A549 (cell line): ENCODE measurements at regions not wholly inside any gene's neighbourhood (a gene's known extent, or its start where the extent isn't known, plus 50 kb on each side); places are given as distances from the start of the nearest gene placed in this dataset.
A peak's percentile ranks its signal among the peaks of the same experiment; 100 is the strongest.

Experiments
- ATAC-seq, 2 experiments: fragments of 200-7000 bp in 1 of 2; fragments of >200 bp in 1 of 2; cut with Nextera tagmentation in 1 of 2; cut with Tn5 transposase in 1 of 2; 3 replicates each; pipeline versions ENCODE4 v1.8.0 to v1.9.1; 2018 to 2020; ENCODE audit warnings: mild to moderate bottlenecking in 1 of 2, moderate library complexity in 1 of 2
- CTCF ChIA-PET: fragments of 300-600 bp; sonication (Branson Sonifier 250); formaldehyde crosslinking; extraction: SDS; loops from one replicate; lab custom pipeline; 2021; ENCODE audit warnings: antibody characterized with exemption, inconsistent platforms; lab: Yijun Ruan, JAX
- POLR2A ChIA-PET: fragments of 350-600 bp; formaldehyde crosslinking; extraction: SDS; loops from one replicate; lab custom pipeline; 2021; ENCODE audit warnings: antibody characterized with exemption, inconsistent platforms; lab: Yijun Ruan, JAX
- DNase-seq, 2 experiments: peaks; one replicate each; pipeline versions ENCODE4 v3.0.0 to v3.0.0-alpha.2; 2011 to 2016; ENCODE audit warnings: low read depth in 1 of 2, low spot score in 1 of 2
- FAIRE-seq: peaks from 2 replicates; lab custom pipeline; 2011; peaks lifted over from hg19 to GRCh38; lab: Jason Lieb, UNC
- H3K27ac ChIP-seq, 2 experiments: fragments of >200 bp; sonication (Bioruptor Twin); formaldehyde crosslinking; 3 replicates each; pipeline ENCODE4 v1.5.1; 2016 to 2017
- H3K4me1 ChIP-seq: fragments of >200 bp; sonication (Bioruptor Twin); formaldehyde crosslinking; 3 replicates; pipeline ENCODE4 v1.6.1; 2016
- H3K4me2 ChIP-seq: fragments of >200 bp; sonication (Bioruptor Twin); formaldehyde crosslinking; 3 replicates; pipeline ENCODE4 v1.6.1; 2016
- H3K4me3 ChIP-seq: fragments of >200 bp; sonication (Bioruptor Twin); formaldehyde crosslinking; 3 replicates; pipeline ENCODE4 v1.5.1; 2016
- H3K9me3 ChIP-seq: fragments of >200 bp; sonication (Bioruptor Twin); formaldehyde crosslinking; 3 replicates; pipeline ENCODE4 v1.6.1; 2016
- CBX8 ChIP-seq: fragments of 200-600 bp; sonication (generic); IDR thresholded peaks from 2 replicates; pipeline ENCODE4 v1.6.1; 2016
- CEBPB ChIP-seq, 2 experiments: fragments of >200 bp in 1 of 2; sonication (Bioruptor Twin) in 1 of 2; formaldehyde crosslinking in 1 of 2; IDR thresholded peaks; 2 replicates each; pipeline ENCODE4 v1.6.1; 2012 to 2016
- E2F6 ChIP-seq: IDR thresholded peaks from 2 replicates; pipeline ENCODE4 v1.6.1; 2012; ENCODE audit warnings: low read depth, borderline replicate concordance
- EHF ChIP-seq: fragments of 250-450 bp; sonication (Bioruptor Pico); IDR thresholded peaks from 2 replicates; pipeline ENCODE4 v1.5.0; 2020; ENCODE audit warnings: mild to moderate bottlenecking
- EHMT2 ChIP-seq: fragments of 200-600 bp; sonication (generic); IDR thresholded peaks from 2 replicates; pipeline ENCODE4 v1.6.1; 2016; ENCODE audit warnings: antibody characterized with exemption, low read depth, mild to moderate bottlenecking, moderate library complexity
- EP300 ChIP-seq, 2 experiments: fragments of >200 bp; sonication (Bioruptor Twin); formaldehyde crosslinking; IDR thresholded peaks; 2 replicates in 1 of 2; 3 replicates in 1 of 2; pipeline ENCODE4 v1.6.1; 2016 to 2017
- ESRRA ChIP-seq: fragments of 150-350 bp; IDR thresholded peaks from 2 replicates; pipeline ENCODE4 v1.6.1; 2014; ENCODE audit warnings: mild to moderate bottlenecking, low read length, borderline replicate concordance
- FOXS1 ChIP-seq: fragments of 250-450 bp; sonication (Bioruptor Pico); IDR thresholded peaks from 2 replicates; pipeline ENCODE4 v1.5.0; 2020; ENCODE audit warnings: mild to moderate bottlenecking, moderate library complexity
- HDAC2 ChIP-seq: fragments of 200-600 bp; sonication (generic); IDR thresholded peaks from 2 replicates; pipeline ENCODE4 v1.6.1; 2016
- HES2 ChIP-seq: fragments of >200 bp; sonication (Bioruptor Twin); formaldehyde crosslinking; IDR thresholded peaks from 2 replicates; pipeline ENCODE4 v1.6.1; 2016
- HMGXB4 ChIP-seq: fragments of 250-450 bp; sonication (Bioruptor Pico); IDR thresholded peaks from 2 replicates; pipeline ENCODE4 v1.5.0; 2021; ENCODE audit warnings: mild to moderate bottlenecking, moderate library complexity, borderline replicate concordance
- HOXA7 ChIP-seq: fragments of 250-450 bp; sonication (Bioruptor Pico); IDR thresholded peaks from 2 replicates; pipeline ENCODE4 v1.5.0; 2020; ENCODE audit warnings: mild to moderate bottlenecking, moderate library complexity
- HOXB13 ChIP-seq: fragments of 250-450 bp; sonication (Bioruptor Pico); IDR thresholded peaks from 2 replicates; pipeline ENCODE4 v1.5.0; 2020; ENCODE audit warnings: low read depth, mild to moderate bottlenecking, moderate library complexity
- JUN ChIP-seq, 2 experiments: fragments of >200 bp; sonication (Bioruptor Twin); formaldehyde crosslinking; IDR thresholded peaks; 2 replicates in 1 of 2; 3 replicates in 1 of 2; pipeline ENCODE4 v1.6.1; 2016 to 2017
- KDM5A ChIP-seq: fragments of 200-600 bp; sonication (generic); IDR thresholded peaks from 2 replicates; pipeline ENCODE4 v1.6.1; 2016; ENCODE audit warnings: antibody characterized with exemption, mild to moderate bottlenecking
- MAZ ChIP-seq: fragments of 150-350 bp; IDR thresholded peaks from 2 replicates; pipeline ENCODE4 v1.6.1; 2014; ENCODE audit warnings: antibody characterized with exemption, low read depth, low read length, borderline replicate concordance
- MYC ChIP-seq: IDR thresholded peaks from 2 replicates; pipeline ENCODE4 v1.6.1; 2012; ENCODE audit warnings: mild to moderate bottlenecking, inconsistent platforms, low read length, improper control_type of control experiment, borderline replicate concordance
- NFE2L2 ChIP-seq: fragments of 150-350 bp; conservative IDR thresholded peaks from 2 replicates; pipeline ENCODE4 v1.6.1; 2014; ENCODE audit warnings: low read length
- PBX3 ChIP-seq: IDR thresholded peaks from 2 replicates; pipeline ENCODE4 v1.6.1; 2012
- POLR2AphosphoS2 ChIP-seq: conservative IDR thresholded peaks from 2 replicates; pipeline ENCODE4 v1.6.1; 2012; ENCODE audit warnings: low read length, improper control_type of control experiment, inconsistent platforms
- RAD21 ChIP-seq, 2 experiments: fragments of >200 bp in 1 of 2; sonication (Bioruptor Twin) in 1 of 2; formaldehyde crosslinking in 1 of 2; IDR thresholded peaks in 1 of 2; conservative IDR thresholded peaks in 1 of 2; 2 replicates in 1 of 2; 3 replicates in 1 of 2; pipeline ENCODE4 v1.6.1; 2012 to 2018; ENCODE audit warnings: inconsistent platforms in 1 of 2
- RARB ChIP-seq: fragments of 250-450 bp; sonication (Bioruptor Pico); IDR thresholded peaks from 2 replicates; pipeline ENCODE4 v1.8.0; 2021; ENCODE audit warnings: mild to moderate bottlenecking, moderate library complexity
- RNF2 ChIP-seq: fragments of 200-600 bp; sonication (generic); IDR thresholded peaks from 2 replicates; pipeline ENCODE4 v1.6.1; 2016; ENCODE audit warnings: low read depth, mild to moderate bottlenecking, antibody characterized with exemption, moderate library complexity, borderline replicate concordance
- TP53 ChIP-seq: fragments of 250-450 bp; sonication (Bioruptor Pico); IDR thresholded peaks from 2 replicates; pipeline ENCODE4 v1.5.0; 2021; ENCODE audit warnings: mild to moderate bottlenecking, moderate library complexity
- ZC3H11A ChIP-seq: fragments of 450-650 bp; IDR thresholded peaks from 2 replicates; pipeline ENCODE4 v1.6.1; 2014; ENCODE audit warnings: antibody characterized with exemption, mild to moderate bottlenecking
- ZFP36 ChIP-seq: fragments of 450-650 bp; IDR thresholded peaks from 2 replicates; pipeline ENCODE4 v1.6.1; 2014; ENCODE audit warnings: borderline replicate concordance; ENCODE audit not compliant: partially characterized antibody
- ZNF302 ChIP-seq: fragments of 250-450 bp; sonication (Bioruptor Pico); IDR thresholded peaks from 2 replicates; pipeline ENCODE4 v1.9.0; 2021; ENCODE audit warnings: inconsistent platforms, mild to moderate bottlenecking, moderate library complexity
- ZSCAN20 ChIP-seq: fragments of 250-450 bp; sonication (Bioruptor Pico); IDR thresholded peaks from 2 replicates; pipeline ENCODE4 v1.8.0; 2022; ENCODE audit warnings: mild to moderate bottlenecking, moderate library complexity
- WGBS: methylation state at CpG from one replicate; pipeline ENCODE4 v1.1.6; 2017; ENCODE audit errors: missing lambda C conversion rate; 5-methylcytosine and 5-hydroxymethylcytosine counted together

GRCh38 chr12:58557171-58557570 lies 363.1 kb downstream of the LRIG3 start:
- H3K4me2 ChIP-seq: peak overlapping the region; percentile 40
- ATAC-seq: no peak; a peak in 1 of 6 replicates
- no peak overlapping the region for H3K4me3 ChIP-seq
- peaks cover 11% of the 10 kb centered on the region; the same call in 2 of the 3 replicates for H3K4me1 ChIP-seq
- WGBS: 11% methylated on average over 3 of the region's 3 CpGs
- ChIA-PET CTCF (no interaction called here), POLR2A (no interaction called here)
- no peak for FAIRE-seq
- no peak for TF ChIP-seq HOXB13
- no peak for TF ChIP-seq HOXA7
- TF ChIP-seq CBX8: no peak
- TF ChIP-seq CEBPB (IDR thresholded peaks at IDR 0.05): no peak
- TF ChIP-seq EHF: no peak
- no peak for TF ChIP-seq MYC
- TF ChIP-seq FOXS1: no peak
- no peak for TF ChIP-seq RNF2
- no peak for TF ChIP-seq KDM5A
- no peak for TF ChIP-seq EP300 (IDR thresholded peaks at IDR 0.05)
- no peak for TF ChIP-seq RARB
- TF ChIP-seq EHMT2: no peak
- no peak for TF ChIP-seq TP53 (CRISPR knock-in tag)
- TF ChIP-seq HDAC2: no peak
- H3K27ac ChIP-seq: no peak overlapping the region
- DNase-seq: no peak
- no peaks in the 10 kb centered on the region; the same call in 2 of the 3 replicates for H3K9me3 ChIP-seq

GRCh38 chr12:58557661-58558060 lies 362.6 kb downstream of the LRIG3 start:
- Histone ChIP-seq H3K4me3 (no peak overlapping the region), H3K4me2 (peak overlapping the region; percentile 40), H3K9me3 (no peaks in the 10 kb centered on the region; the same call in 2 of the 3 replicates), H3K4me1 (peaks cover 11% of the 10 kb centered on the region; the same call in 2 of the 3 replicates), H3K27ac (no peak overlapping the region)
- TF ChIP-seq FOXS1 (no peak), ZNF302 (CRISPR knock-in tag) (no peak), POLR2AphosphoS2 (no peak), HOXB13 (no peak), PBX3 (no peak), RAD21 (conservative IDR thresholded peaks at IDR 0.05 in 1 of 2, IDR thresholded peaks at IDR 0.05 in 1 of 2) (no peak), HMGXB4 (CRISPR knock-in tag) (no peak), JUN (IDR thresholded peaks at IDR 0.05) (no peak), HES2 (no peak), TP53 (CRISPR knock-in tag) (no peak), ZSCAN20 (no peak), ZFP36 (no peak), NFE2L2 (no peak), RARB (no peak), ZC3H11A (no peak), ESRRA (no peak), MAZ (no peak), HOXA7 (no peak), E2F6 (no peak)
- ChIA-PET POLR2A (no interaction called here), CTCF (no interaction called here)
- DNase-seq (no peak), FAIRE-seq (no peak), ATAC-seq (no peak)
- WGBS: 58% methylated on average over 1 of the region's 1 CpG
